Neural cell (in vitro differentiated cells): ENCODE measurements at regions not wholly inside any gene's neighbourhood (a gene's known extent, or its start where the extent isn't known, plus 50 kb on each side); places are given as distances from the start of the nearest gene placed in this dataset.
"Not testable (repeated sequence)": the region's sequence is repeated elsewhere in the genome, so short reads cannot be mapped to it uniquely, and the experiment has no call there.

ENCODE experiments used
- EZH2 ChIP-seq: fragments of 200-600, 300-800 bp; shearing (Covaris generic), sonication (generic); IDR thresholded peaks from 2 replicates; pipeline ENCODE4 v1.6.1; 2014; ENCODE audit warnings: antibody characterized with exemption, low read length, borderline replicate concordance, mild to moderate bottlenecking; ENCODE audit not compliant: insufficient read depth, poor library complexity, severe bottlenecking
- POLR2AphosphoS5 ChIP-seq: IDR thresholded peaks from 2 replicates; pipeline ENCODE4 v1.6.1; 2012

DNA sequence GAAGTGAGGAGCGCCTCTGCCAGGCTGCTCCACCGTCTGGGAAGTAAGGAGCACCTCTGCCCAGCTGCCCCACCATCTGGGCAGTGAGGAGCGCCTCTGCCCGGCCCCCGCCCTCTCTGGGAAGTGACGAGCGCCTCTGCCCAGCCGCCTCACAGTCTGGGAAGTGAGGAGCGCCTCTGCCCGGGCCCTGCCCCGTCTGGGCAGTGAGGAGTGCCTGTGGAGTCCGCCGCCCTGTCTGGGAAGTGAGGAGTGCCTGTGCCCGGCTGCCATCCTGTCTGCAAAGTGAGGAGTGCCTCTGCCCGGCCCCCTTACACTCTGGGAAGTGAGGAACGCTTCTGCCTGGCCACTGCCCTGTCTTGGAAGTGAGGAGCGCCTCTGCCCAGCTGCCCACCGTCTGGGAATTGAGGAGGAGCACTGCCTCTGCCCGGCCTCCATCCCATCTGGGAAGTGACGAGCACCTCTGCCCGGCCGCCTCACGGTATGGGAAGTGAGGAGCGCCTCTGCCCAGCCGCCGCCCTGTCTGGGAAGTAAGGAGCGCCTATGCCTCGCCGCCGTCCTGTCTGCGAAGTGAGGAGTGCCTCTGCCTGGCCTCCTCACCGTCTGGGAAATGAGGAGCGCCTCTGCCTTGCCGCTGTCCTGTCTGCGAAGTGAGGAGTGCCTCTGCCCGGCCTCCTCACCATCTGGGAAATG is 576.2 kb upstream of the C9orf72 start:
- TF ChIP-seq POLR2AphosphoS5, EZH2: not testable (repeated sequence)
